Thymus (tissue), 11 donors: ENCODE measurements at regions not wholly inside any gene's neighbourhood (a gene's known extent, or its start where the extent isn't known, plus 50 kb on each side); places are given as distances from the start of the nearest gene placed in this dataset.
"Not testable (repeated sequence)": the region's sequence is repeated elsewhere in the genome, so short reads cannot be mapped to it uniquely, and the experiment has no call there.

Experiments
- DNase-seq, 9 donors: peaks; one replicate each; pipeline ENCODE4 v3.0.0-alpha.2; 2013; ENCODE audit warnings: low spot score in 9 of 9, low read depth in 6 of 9, missing footprints in 1 of 9
- H3K27ac ChIP-seq, 2 donors: one replicate each; pipeline ENCODE4 v1.5.1; 2013; ENCODE audit warnings: control low read depth in 1 of 2, low read depth in 1 of 2, low read length in 1 of 2, mild to moderate bottlenecking in 1 of 2, moderate library complexity in 1 of 2
- H3K27me3 ChIP-seq, 2 donors: one replicate each; pipeline ENCODE4 v1.5.1; 2013; ENCODE audit warnings: low read length in 1 of 2; ENCODE audit not compliant: control insufficient read depth in 2 of 2, insufficient read depth in 1 of 2
- H3K36me3 ChIP-seq, 2 donors: one replicate each; pipeline ENCODE4 v1.5.1; 2013; ENCODE audit warnings: low read length in 1 of 2, mild to moderate bottlenecking in 1 of 2, moderate library complexity in 1 of 2; ENCODE audit not compliant: control insufficient read depth in 2 of 2, insufficient read depth in 2 of 2
- H3K4me1 ChIP-seq, 2 donors: one replicate each; pipeline ENCODE4 v1.5.1; 2013; ENCODE audit warnings: low read length in 2 of 2; ENCODE audit not compliant: control insufficient read depth in 2 of 2, insufficient read depth in 2 of 2
- H3K4me3 ChIP-seq, 2 donors: one replicate each; pipeline ENCODE4 v1.5.1; 2013; ENCODE audit warnings: low read length in 2 of 2, control low read depth in 1 of 2, mild to moderate bottlenecking in 1 of 2
- H3K9me3 ChIP-seq, 2 donors: one replicate each; pipeline ENCODE4 v1.5.1; 2013; ENCODE audit warnings: low read length in 1 of 2, mild to moderate bottlenecking in 1 of 2; ENCODE audit not compliant: control insufficient read depth in 2 of 2, insufficient read depth in 1 of 2
- WGBS: extraction: QIAGEN DNeasy Blood & Tissue Kit; methylation state at CpG from one replicate; pipeline ENCODE4 v1.1.7; 2013; 5-methylcytosine and 5-hydroxymethylcytosine counted together
- donor health status: healthy.

GRCh38 chrX:110915111-110915510 lies 119.5 kb upstream of the CHRDL1 start:
- no peak overlapping the region for H3K4me3 ChIP-seq
- H3K36me3 ChIP-seq: no peaks in the 10 kb centered on the region
- H3K27me3 ChIP-seq: no peaks in the 10 kb centered on the region
- 80% methylated on average over 3 of the region's 3 CpGs for WGBS
- H3K4me1 ChIP-seq: no peaks in the 10 kb centered on the region
- no peak overlapping the region for H3K27ac ChIP-seq
- DNase-seq: no peak
- H3K9me3 ChIP-seq: no peaks in the 10 kb centered on the region

- Histone ChIP-seq H3K27me3 (no peaks in the 10 kb centered on the region), H3K4me3 (no peak overlapping the region), H3K36me3 (no peaks in the 10 kb centered on the region), H3K4me1 (no peaks in the 10 kb centered on the region), H3K9me3 (no peaks in the 10 kb centered on the region), H3K27ac (no peak overlapping the region)
- DNase-seq: no peak
- WGBS: 94% methylated on average over 1 of the region's 1 CpG
These were observed 118.7 kb upstream of the CHRDL1 start for GRCh38 chrX:110914281-110914680.

- not testable (repeated sequence) for H3K27me3 ChIP-seq
These were observed 109.1 kb upstream of the CHRDL1 start for GRCh38 chrX:110904747-110905146.

GRCh38 chrX:110881971-110882370 lies 86.4 kb upstream of the CHRDL1 start:
- Histone ChIP-seq H3K9me3 (no peaks in the 10 kb centered on the region), H3K27ac (no peak overlapping the region), H3K4me3 (no peak overlapping the region), H3K36me3 (no peaks in the 10 kb centered on the region), H3K27me3 (no peaks in the 10 kb centered on the region), H3K4me1 (no peaks in the 10 kb centered on the region)
- 97% methylated on average over 1 of the region's 1 CpG for WGBS
- DNase-seq: no peak

More at GRCh38 chrX:110904747-110905146, 109.1 kb upstream of the CHRDL1 start:
- H3K9me3 ChIP-seq, H3K4me3 ChIP-seq, H3K27ac ChIP-seq, DNase-seq, H3K36me3 ChIP-seq, H3K4me1 ChIP-seq: not testable (repeated sequence)

GRCh38 chrX:110877326-110877725 lies 81.7 kb upstream of the CHRDL1 start:
- Histone ChIP-seq H3K27ac (no peak overlapping the region), H3K9me3 (no peaks in the 10 kb centered on the region), H3K4me3 (no peak overlapping the region), H3K4me1 (no peaks in the 10 kb centered on the region), H3K27me3 (no peaks in the 10 kb centered on the region), H3K36me3 (no peaks in the 10 kb centered on the region)
- DNase-seq: no peak

- DNase-seq: no peak
- H3K4me1 ChIP-seq: no peaks in the 10 kb centered on the region
- no peaks in the 10 kb centered on the region for H3K36me3 ChIP-seq
- 83% methylated on average over 3 of the region's 3 CpGs for WGBS
- no peaks in the 10 kb centered on the region for H3K9me3 ChIP-seq
- H3K27ac ChIP-seq: no peak overlapping the region
- no peaks in the 10 kb centered on the region for H3K27me3 ChIP-seq
- H3K4me3 ChIP-seq: no peak overlapping the region
These were observed 76.2 kb upstream of the CHRDL1 start for GRCh38 chrX:110871839-110872238.

- H3K27ac ChIP-seq: no peak overlapping the region
- H3K4me1 ChIP-seq: no peaks in the 10 kb centered on the region
- no peaks in the 10 kb centered on the region for H3K36me3 ChIP-seq
- 90% methylated on average over 2 of the region's 2 CpGs for WGBS
- H3K9me3 ChIP-seq: no peaks in the 10 kb centered on the region
- DNase-seq: no peak
- H3K27me3 ChIP-seq: no peaks in the 10 kb centered on the region
- H3K4me3 ChIP-seq: no peak overlapping the region
These were observed 70.8 kb upstream of the CHRDL1 start for GRCh38 chrX:110866421-110866820.

GRCh38 chrX:110863883-110864282 lies 68.3 kb upstream of the CHRDL1 start:
- no peak for DNase-seq
- Histone ChIP-seq H3K36me3 (no peaks in the 10 kb centered on the region), H3K27me3 (no peaks in the 10 kb centered on the region), H3K9me3 (no peaks in the 10 kb centered on the region), H3K4me1 (no peaks in the 10 kb centered on the region), H3K27ac (no peak overlapping the region), H3K4me3 (no peak overlapping the region)
- 96% methylated on average over 1 of the region's 1 CpG for WGBS

- Histone ChIP-seq H3K4me3 (no peak overlapping the region), H3K9me3 (no peaks in the 10 kb centered on the region), H3K27ac (no peak overlapping the region), H3K36me3 (no peaks in the 10 kb centered on the region), H3K27me3 (no peaks in the 10 kb centered on the region), H3K4me1 (no peaks in the 10 kb centered on the region)
- WGBS: 94% methylated on average over 2 of the region's 2 CpGs
- DNase-seq: no peak
These were observed 62.9 kb upstream of the CHRDL1 start for GRCh38 chrX:110858565-110858964.

GRCh38 chrX:110853610-110854009 lies 58.0 kb upstream of the CHRDL1 start:
- no peaks in the 10 kb centered on the region for H3K27me3 ChIP-seq
- no peaks in the 10 kb centered on the region for H3K36me3 ChIP-seq
- H3K27ac ChIP-seq: no peak overlapping the region
- H3K9me3 ChIP-seq: no peaks in the 10 kb centered on the region
- DNase-seq: peak in 2 of 9 donors; percentile 5 to 18
- no peak overlapping the region for H3K4me3 ChIP-seq
- WGBS: 27% methylated on average over 7 of the region's 7 CpGs
- H3K4me1 ChIP-seq: no peaks in the 10 kb centered on the region
